GM23248 (cell line): ENCODE measurements at regions not wholly inside any gene's neighbourhood (a gene's known extent, or its start where the extent isn't known, plus 50 kb on each side); places are given as distances from the start of the nearest gene placed in this dataset.

ENCODE experiments used
- EZH2 ChIP-seq: fragments of 200-600 bp; sonication (generic); IDR thresholded peaks from 2 replicates; pipeline ENCODE4 v1.6.1; 2018; ENCODE audit warnings: antibody characterized with exemption, mild to moderate bottlenecking; ENCODE audit not compliant: insufficient read depth, poor library complexity, severe bottlenecking
- EZH2phosphoT487 ChIP-seq: fragments of 200-600 bp; sonication (generic); IDR thresholded peaks from 2 replicates; pipeline ENCODE4 v1.6.1; 2018; ENCODE audit warnings: antibody characterized with exemption, moderate library complexity, mild to moderate bottlenecking, low read depth; ENCODE audit not compliant: insufficient read depth

DNA sequence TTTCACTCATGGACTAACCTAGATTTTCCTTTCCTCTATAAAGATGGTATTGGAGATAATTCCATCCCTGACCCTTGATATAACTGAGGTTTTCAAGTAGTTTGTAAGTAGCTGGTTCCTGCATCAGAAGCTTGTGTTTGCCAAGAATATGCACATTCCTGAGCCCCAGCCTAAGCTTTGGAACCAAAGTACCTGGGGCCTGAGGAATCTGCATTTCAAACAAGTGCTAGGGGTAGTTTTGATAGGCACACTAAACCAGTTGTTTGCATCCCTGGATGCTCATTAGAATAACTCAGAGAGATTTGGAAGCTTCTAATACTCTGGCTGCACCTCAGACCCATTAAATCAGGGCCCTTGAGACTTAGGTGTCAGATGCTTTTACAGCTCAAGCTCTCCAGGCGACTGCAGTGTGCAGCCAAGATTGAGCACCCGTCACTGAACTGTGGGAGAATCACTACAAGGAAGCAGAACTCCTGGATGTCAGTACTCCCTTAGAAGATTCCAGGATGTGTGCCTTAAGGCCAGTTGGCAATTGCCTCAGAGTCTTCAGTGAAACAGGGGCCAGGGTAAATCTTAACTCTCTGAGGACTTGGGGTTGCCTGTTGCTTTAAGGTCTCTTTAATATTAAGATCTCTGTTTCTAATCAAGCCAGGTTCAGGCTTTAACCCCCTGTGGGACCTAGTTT lies 565.0 kb downstream of the REEP3 start:
- TF ChIP-seq EZH2phosphoT487 = no peak
- TF ChIP-seq EZH2 = no peak
